GM18519 (cell line): ENCODE measurements at regions not wholly inside any gene's neighbourhood (a gene's known extent, or its start where the extent isn't known, plus 50 kb on each side); places are given as distances from the start of the nearest gene placed in this dataset.
"Not testable (repeated sequence)": the region's sequence is repeated elsewhere in the genome, so short reads cannot be mapped to it uniquely, and the experiment has no call there.

Experiments used
- ATAC-seq: cut with Tn5 transposase; IDR thresholded peaks from one replicate; pipeline ENCODE4 v1.9.1; 2021; ENCODE audit warnings: mild to moderate bottlenecking, moderate library complexity; ENCODE audit not compliant: unreplicated experiment, low FRiP score

- no peak for ATAC-seq
Observed at GRCh38 chr3:110644203-110644602, 427.4 kb upstream of the NECTIN3 start.

- no peak for ATAC-seq
Observed at GRCh38 chr3:110646055-110646454, 425.6 kb upstream of the NECTIN3 start.

- no peak for ATAC-seq
Observed at GRCh38 chr3:110646496-110646895, 425.1 kb upstream of the NECTIN3 start.

- ATAC-seq = no peak
Observed at GRCh38 chr3:110647586-110647985, 424.0 kb upstream of the NECTIN3 start.

- ATAC-seq = no peak
Observed at GRCh38 chr3:110650741-110651140, 420.9 kb upstream of the NECTIN3 start.

GRCh38 chr3:110654843-110655502, 416.6 kb upstream of the NECTIN3 start:
- ATAC-seq = no peak

GRCh38 chr3:110656394-110657025, 415.1 kb upstream of the NECTIN3 start:
- no peak for ATAC-seq

- ATAC-seq = no peak
Observed at GRCh38 chr3:110664148-110664547, 407.5 kb upstream of the NECTIN3 start.

GRCh38 chr3:110666495-110666894, 405.1 kb upstream of the NECTIN3 start:
- no peak for ATAC-seq

GRCh38 chr3:110667216-110667615, 404.4 kb upstream of the NECTIN3 start:
- ATAC-seq = no peak

- ATAC-seq = no peak
Observed at GRCh38 chr3:110670407-110670806, 401.2 kb upstream of the NECTIN3 start.

- ATAC-seq = no peak
Observed at GRCh38 chr3:110677506-110677905, 394.1 kb upstream of the NECTIN3 start.

- ATAC-seq = no peak
Observed at GRCh38 chr3:110679285-110679684, 392.3 kb upstream of the NECTIN3 start.

- ATAC-seq = no peak
Observed at GRCh38 chr3:110680450-110680849, 391.2 kb upstream of the NECTIN3 start.

GRCh38 chr3:110684466-110684865, 387.1 kb upstream of the NECTIN3 start:
- no peak for ATAC-seq

GRCh38 chr3:110685630-110686029, 386.0 kb upstream of the NECTIN3 start:
- ATAC-seq = no peak

- no peak for ATAC-seq
Observed at GRCh38 chr3:110686701-110687100, 384.9 kb upstream of the NECTIN3 start.

- ATAC-seq = no peak
Observed at GRCh38 chr3:110687138-110687537, 384.5 kb upstream of the NECTIN3 start.

- no peak for ATAC-seq
Observed at GRCh38 chr3:110697961-110698360, 373.7 kb upstream of the NECTIN3 start.

GRCh38 chr3:110704332-110704731, 367.3 kb upstream of the NECTIN3 start:
- ATAC-seq = not testable (repeated sequence)

- no peak for ATAC-seq
Observed at GRCh38 chr3:110708156-110708555, 363.5 kb upstream of the NECTIN3 start.

GRCh38 chr3:110710156-110710555, 361.5 kb upstream of the NECTIN3 start:
- no peak for ATAC-seq
